H9 (cell line): ENCODE measurements at regions not wholly inside any gene's neighbourhood (a gene's known extent, or its start where the extent isn't known, plus 50 kb on each side); places are given as distances from the start of the nearest gene placed in this dataset.

Source experiments
- DNase-seq: peaks from one replicate; pipeline ENCODE4 v3.0.0-alpha.2; 2017
- H2AFZ ChIP-seq: one replicate; pipeline ENCODE4 v1.6.1; 2013; ENCODE audit warnings: mild to moderate bottlenecking, low read length, control low read depth, moderate library complexity
- H2AK5ac ChIP-seq: 2 replicates; pipeline ENCODE4 v1.6.1; 2013; ENCODE audit warnings: low read length, control low read depth, mixed read lengths; ENCODE audit not compliant: insufficient read length
- H2BK120ac ChIP-seq: one replicate; pipeline ENCODE4 v1.6.1; 2013; ENCODE audit warnings: low read depth, mild to moderate bottlenecking, low read length, control low read depth, inconsistent platforms; ENCODE audit not compliant: poor library complexity, severe bottlenecking
- H2BK12ac ChIP-seq: 2 replicates; pipeline ENCODE4 v1.6.1; 2013; ENCODE audit warnings: low read length, control low read depth, mixed read lengths, low read depth; ENCODE audit not compliant: insufficient read length
- H2BK15ac ChIP-seq: 2 replicates; pipeline ENCODE4 v1.6.1; 2013; ENCODE audit warnings: low read depth, low read length, control low read depth
- H2BK20ac ChIP-seq: one replicate; pipeline ENCODE4 v1.6.1; 2013; ENCODE audit warnings: low read depth, mild to moderate bottlenecking, low read length, control low read depth, inconsistent platforms; ENCODE audit not compliant: poor library complexity, severe bottlenecking
- H2BK5ac ChIP-seq: 2 replicates; pipeline ENCODE4 v1.6.1; 2013; ENCODE audit warnings: low read length, control low read depth, mixed read lengths; ENCODE audit not compliant: insufficient read length
- H3K14ac ChIP-seq: 2 replicates; pipeline ENCODE4 v1.6.1; 2013; ENCODE audit warnings: low read length, control low read depth; ENCODE audit not compliant: insufficient read depth
- H3K18ac ChIP-seq: 2 replicates; pipeline ENCODE4 v1.6.1; 2013; ENCODE audit warnings: low read depth, mild to moderate bottlenecking, mixed read lengths, low read length, control low read depth; ENCODE audit not compliant: insufficient read length
- H3K23ac ChIP-seq: 2 replicates; pipeline ENCODE4 v1.6.1; 2013; ENCODE audit warnings: low read length, control low read depth, mixed read lengths, low read depth; ENCODE audit not compliant: insufficient read length
- H3K23me2 ChIP-seq: 2 replicates; pipeline ENCODE4 v1.6.1; 2013; ENCODE audit warnings: low read depth, mild to moderate bottlenecking, mixed read lengths, low read length, control low read depth; ENCODE audit not compliant: insufficient read length, poor library complexity, severe bottlenecking
- H3K27ac ChIP-seq: 2 replicates; pipeline ENCODE4 v1.5.1; 2013; ENCODE audit warnings: low read length, control low read depth, mixed read lengths, low read depth; ENCODE audit not compliant: insufficient read length
- H3K27me3 ChIP-seq: 2 replicates; pipeline ENCODE4 v1.6.1; 2013; ENCODE audit warnings: low read length, control low read depth, inconsistent platforms; ENCODE audit not compliant: insufficient read depth
- H3K4ac ChIP-seq: 2 replicates; pipeline ENCODE4 v1.6.1; 2013; ENCODE audit warnings: low read depth, mild to moderate bottlenecking, control low read depth, inconsistent platforms, low read length, moderate library complexity
- H3K4me1 ChIP-seq: 2 replicates; pipeline ENCODE4 v1.6.1; 2013; ENCODE audit warnings: low read length, control low read depth, inconsistent platforms; ENCODE audit not compliant: insufficient read depth
- H3K4me2 ChIP-seq: 2 replicates; pipeline ENCODE4 v1.6.1; 2013; ENCODE audit warnings: low read length, control low read depth, mixed read lengths; ENCODE audit not compliant: insufficient read length, insufficient read depth
- H3K56ac ChIP-seq: 2 replicates; pipeline ENCODE4 v1.6.1; 2013; ENCODE audit warnings: low read depth, mild to moderate bottlenecking, mixed read lengths, low read length, control low read depth; ENCODE audit not compliant: insufficient read length
- H3K79me1 ChIP-seq: 2 replicates; pipeline ENCODE4 v1.6.1; 2013; ENCODE audit warnings: low read depth, mild to moderate bottlenecking, moderate library complexity, low read length, control low read depth, inconsistent platforms; ENCODE audit not compliant: insufficient read depth, poor library complexity, severe bottlenecking
- H3K79me2 ChIP-seq: 2 replicates; pipeline ENCODE4 v1.6.1; 2013; ENCODE audit warnings: low read length, control low read depth, inconsistent platforms; ENCODE audit not compliant: insufficient read depth
- H3K9ac ChIP-seq: 2 replicates; pipeline ENCODE4 v1.6.1; 2013; ENCODE audit warnings: low read length, control low read depth, mixed read lengths; ENCODE audit not compliant: insufficient read length; ENCODE audit errors: extremely low read depth
- H3K9me3 ChIP-seq: one replicate; pipeline ENCODE4 v1.6.1; 2013; ENCODE audit warnings: low read depth, low read length, inconsistent platforms; ENCODE audit not compliant: control insufficient read depth
- H3T11ph ChIP-seq: one replicate; pipeline ENCODE4 v1.6.1; 2013; ENCODE audit warnings: mild to moderate bottlenecking, low read length, control low read depth, inconsistent platforms
- H4K20me1 ChIP-seq: one replicate; pipeline ENCODE4 v1.6.1; 2013; ENCODE audit not compliant: control insufficient read depth, insufficient read length, insufficient read depth
- H4K5ac ChIP-seq: 2 replicates; pipeline ENCODE4 v1.6.1; 2013; ENCODE audit warnings: low read depth, mild to moderate bottlenecking, mixed read lengths, low read length, control low read depth; ENCODE audit not compliant: insufficient read length
- H4K8ac ChIP-seq: replicated peaks from 2 replicates; pipeline ENCODE4 v1.6.1; 2013; ENCODE audit warnings: low read length, control low read depth, mixed read lengths, low read depth; ENCODE audit not compliant: insufficient read length
- H4K91ac ChIP-seq: 2 replicates; pipeline ENCODE4 v1.6.1; 2013; ENCODE audit warnings: low read depth, mild to moderate bottlenecking, moderate library complexity, mixed read lengths, low read length, control low read depth; ENCODE audit not compliant: insufficient read length
- H3K27ac Mint-ChIP-seq, 3 experiments: 2 replicates in 2 of 3; 3 replicates in 1 of 3; pipeline ENCODE4 v1.8.0; 2020 to 2021; ENCODE audit warnings: mixed read lengths in 3 of 3, mild to moderate bottlenecking in 1 of 3, moderate library complexity in 1 of 3
- H3K27me3 Mint-ChIP-seq: 2 replicates; pipeline ENCODE4 v1.8.0; 2021; ENCODE audit warnings: low read depth, mild to moderate bottlenecking, moderate library complexity, mixed read lengths
- H3K36me3 Mint-ChIP-seq, 3 experiments: 2 replicates in 2 of 3; 3 replicates in 1 of 3; pipeline ENCODE4 v1.8.0; 2020 to 2021; ENCODE audit warnings: low read depth in 3 of 3, mixed read lengths in 3 of 3; ENCODE audit not compliant: insufficient read depth in 1 of 3
- H3K4me1 Mint-ChIP-seq, 2 experiments: 2 replicates each; pipeline ENCODE4 v1.8.0; 2020; ENCODE audit warnings: mixed read lengths in 2 of 2
- H3K4me3 Mint-ChIP-seq, 2 experiments: 2 replicates in 1 of 2; 3 replicates in 1 of 2; pipeline ENCODE4 v1.8.0; 2020 to 2021; ENCODE audit warnings: mild to moderate bottlenecking in 2 of 2, mixed read lengths in 2 of 2, moderate library complexity in 1 of 2
- H3K9me3 Mint-ChIP-seq, 2 experiments: 2 replicates in 1 of 2; 3 replicates in 1 of 2; pipeline ENCODE4 v1.8.0; 2020; ENCODE audit warnings: mild to moderate bottlenecking in 2 of 2, mixed read lengths in 2 of 2, moderate library complexity in 1 of 2
- CTCF ChIP-seq: fragments of 200-600 bp; sonication (generic); conservative IDR thresholded peaks from 3 replicates; pipeline ENCODE4 v1.8.0; 2021; ENCODE audit warnings: antibody characterized with exemption, mild to moderate bottlenecking
- WGBS: extraction: QIAGEN DNeasy Blood & Tissue Kit; methylation state at CpG from one replicate; pipeline ENCODE4 v1.1.7; 2013; ENCODE audit warnings: missing lambda C conversion rate, low lambda C conversion rate, mixed read lengths; ENCODE audit not compliant: insufficient read length; ENCODE audit errors: extremely low coverage; 5-methylcytosine and 5-hydroxymethylcytosine counted together

GRCh38 chr16:72410492-72410891 lies 238.5 kb upstream of the PMFBP1 start:
- TF ChIP-seq CTCF = no peak
- Histone ChIP-seq H3K79me2 (no peaks in the 10 kb centered on the region), H3K23ac (no peak overlapping the region), H2BK12ac (no peak overlapping the region), H3K4me2 (no peak overlapping the region), H2BK120ac (no peak overlapping the region), H4K20me1 (no peaks in the 10 kb centered on the region), H2AK5ac (no peak overlapping the region), H3K23me2 (no peaks in the 10 kb centered on the region), H4K91ac (no peak overlapping the region), H3K9ac (no peak overlapping the region), H3K4ac (no peak overlapping the region), H2AFZ (no peak overlapping the region), H4K5ac (no peak overlapping the region), H3K14ac (no peak overlapping the region), H3K18ac (no peak overlapping the region), H4K8ac (no peak overlapping the region), H3K27ac (no peak overlapping the region), H2BK20ac (no peak overlapping the region), H3K4me1 (no peaks in the 10 kb centered on the region; the same call in 1 of the 2 replicates), H3K9me3 (no peaks in the 10 kb centered on the region), H3K56ac (no peak overlapping the region), H2BK5ac (no peak overlapping the region), H2BK15ac (no peak overlapping the region), H3K79me1 (no peaks in the 10 kb centered on the region), H3T11ph (no peak overlapping the region), H3K27me3 (no peaks in the 10 kb centered on the region)
- Mint-ChIP-seq H3K9me3 (peaks cover 5 to 9% of the 10 kb centered on the region in 2 experiments; a peak in 4 of 5 replicates), H3K27me3 (no peaks in the 10 kb centered on the region), H3K4me1 (peaks cover 13 to 16% of the 10 kb centered on the region in 2 experiments), H3K4me3 (no peak overlapping the region), H3K27ac (0 out of 7 replicates have a peak overlapping the region, but pooled peaks of 2 of the 3 experiments have one; percentile 62 to 76), H3K36me3 (peaks cover 3 to 11% (median 6%) of the 10 kb centered on the region in 3 experiments; a peak in 6 of 7 replicates)
- no CpG with 5 or more reads among the region's 2 CpGs for WGBS
- DNase-seq = no peak
